ENCODE measurements at regions not wholly inside any gene's neighbourhood (a gene's known extent, or its start where the extent isn't known, plus 50 kb on each side); places are given as distances from the start of the nearest gene placed in this dataset.
A peak's percentile ranks its signal among the peaks of the same experiment; 100 is the strongest.
"Not testable (repeated sequence)": the region's sequence is repeated elsewhere in the genome, so short reads cannot be mapped to it uniquely, and the experiment has no call there.

GRCh38 chr10:62935022-62935421 lies 118.9 kb upstream of the EGR2 start:
- ATAC-seq (ENCODE audit: low read depth) = no peak
- no peak for DNase-seq (ENCODE audit: low spot score)
- no peak overlapping the region for H3K4me3 ChIP-seq (ENCODE audit: severe bottlenecking)
- no peak overlapping the region for H3K27ac ChIP-seq (ENCODE audit: poor library complexity, severe bottlenecking)
- H3K9me3 ChIP-seq (ENCODE audit: severe bottlenecking) = no peaks in the 10 kb centered on the region
- no peaks in the 10 kb centered on the region for H3K4me1 ChIP-seq (ENCODE audit: insufficient read depth, poor library complexity, severe bottlenecking)
- H3K27me3 ChIP-seq (ENCODE audit: insufficient read depth, poor library complexity, severe bottlenecking) = no peaks in the 10 kb centered on the region
- no peak for TF ChIP-seq CTCF (IDR thresholded peaks at IDR 0.05; ENCODE audit: poor library complexity, severe bottlenecking)
- H3K36me3 ChIP-seq (ENCODE audit: low read depth) = no peaks in the 10 kb centered on the region

DNA sequence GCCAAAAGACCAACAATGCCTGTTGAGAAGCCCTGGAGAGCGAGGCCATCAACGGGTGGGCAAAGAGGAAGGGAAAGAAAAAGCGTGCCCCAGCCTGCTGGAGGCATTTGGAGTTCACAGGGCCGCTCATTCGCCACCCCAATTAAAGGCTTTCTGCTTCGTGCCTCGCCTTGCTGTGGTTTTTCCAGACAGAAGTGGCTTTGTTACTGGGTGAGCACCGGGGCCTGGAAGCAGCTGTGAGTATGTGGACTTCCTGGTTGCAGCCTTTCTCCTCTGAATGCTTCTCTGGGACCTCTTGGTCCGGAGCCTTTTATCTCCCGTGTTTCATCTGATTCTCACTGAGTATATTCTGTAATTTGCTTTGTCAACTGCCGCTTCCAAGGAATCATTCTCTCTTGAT lies 118.1 kb upstream of the EGR2 start:
- DNase-seq (ENCODE audit: low spot score) (no peak), ATAC-seq (ENCODE audit: low read depth) (no peak)
- TF ChIP-seq CTCF (IDR thresholded peaks at IDR 0.05; ENCODE audit: poor library complexity, severe bottlenecking) = no peak
- no peaks in the 10 kb centered on the region for H3K36me3 ChIP-seq (ENCODE audit: low read depth)
- H3K9me3 ChIP-seq (ENCODE audit: severe bottlenecking) = no peaks in the 10 kb centered on the region
- no peaks in the 10 kb centered on the region for H3K27me3 ChIP-seq (ENCODE audit: insufficient read depth, poor library complexity, severe bottlenecking)
- H3K27ac ChIP-seq (ENCODE audit: poor library complexity, severe bottlenecking) = no peak overlapping the region
- H3K4me1 ChIP-seq (ENCODE audit: insufficient read depth, poor library complexity, severe bottlenecking) = no peaks in the 10 kb centered on the region
- no peak overlapping the region for H3K4me3 ChIP-seq (ENCODE audit: severe bottlenecking)

GRCh38 chr10:62928763-62929162 lies 112.6 kb upstream of the EGR2 start:
- H3K9me3 ChIP-seq (ENCODE audit: severe bottlenecking) = not testable (repeated sequence)

DNA sequence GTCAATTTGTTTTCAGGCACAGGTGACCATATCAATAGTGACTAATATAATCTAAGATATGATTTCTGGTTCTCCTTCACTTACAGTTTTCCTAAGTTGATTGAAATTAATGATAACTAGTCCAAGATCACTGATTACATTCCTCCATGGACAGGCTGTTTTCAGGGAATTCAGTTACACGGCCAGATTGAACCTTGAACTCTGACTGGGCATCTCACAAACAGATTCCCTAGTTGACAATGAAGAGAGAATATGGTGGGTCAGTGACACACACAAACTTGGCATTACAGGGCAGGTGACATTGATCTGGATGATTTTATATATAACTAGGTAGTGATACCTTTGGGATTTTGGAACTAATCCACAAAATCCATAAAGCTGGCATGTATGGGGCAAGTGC lies 110.2 kb upstream of the EGR2 start:
- DNase-seq (ENCODE audit: low spot score) (no peak), ATAC-seq (ENCODE audit: low read depth) (no peak)
- Histone ChIP-seq H3K4me3 (ENCODE audit: severe bottlenecking) (no peak overlapping the region), H3K27ac (ENCODE audit: poor library complexity, severe bottlenecking) (no peak overlapping the region), H3K9me3 (ENCODE audit: severe bottlenecking) (peaks cover 2% of the 10 kb centered on the region), H3K36me3 (ENCODE audit: low read depth) (no peaks in the 10 kb centered on the region), H3K27me3 (ENCODE audit: insufficient read depth, poor library complexity, severe bottlenecking) (no peaks in the 10 kb centered on the region), H3K4me1 (ENCODE audit: insufficient read depth, poor library complexity, severe bottlenecking) (no peaks in the 10 kb centered on the region)
- no peak for TF ChIP-seq CTCF (IDR thresholded peaks at IDR 0.05; ENCODE audit: poor library complexity, severe bottlenecking)

More at GRCh38 chr10:62928763-62929162, 112.6 kb upstream of the EGR2 start:
- H3K27ac ChIP-seq (ENCODE audit: poor library complexity, severe bottlenecking); DNase-seq (ENCODE audit: low spot score); H3K36me3 ChIP-seq (ENCODE audit: low read depth); H3K4me3 ChIP-seq (ENCODE audit: severe bottlenecking); H3K4me1 ChIP-seq (ENCODE audit: insufficient read depth, poor library complexity, severe bottlenecking); ATAC-seq (ENCODE audit: low read depth); H3K27me3 ChIP-seq (ENCODE audit: insufficient read depth, poor library complexity, severe bottlenecking): not testable (repeated sequence)

DNA sequence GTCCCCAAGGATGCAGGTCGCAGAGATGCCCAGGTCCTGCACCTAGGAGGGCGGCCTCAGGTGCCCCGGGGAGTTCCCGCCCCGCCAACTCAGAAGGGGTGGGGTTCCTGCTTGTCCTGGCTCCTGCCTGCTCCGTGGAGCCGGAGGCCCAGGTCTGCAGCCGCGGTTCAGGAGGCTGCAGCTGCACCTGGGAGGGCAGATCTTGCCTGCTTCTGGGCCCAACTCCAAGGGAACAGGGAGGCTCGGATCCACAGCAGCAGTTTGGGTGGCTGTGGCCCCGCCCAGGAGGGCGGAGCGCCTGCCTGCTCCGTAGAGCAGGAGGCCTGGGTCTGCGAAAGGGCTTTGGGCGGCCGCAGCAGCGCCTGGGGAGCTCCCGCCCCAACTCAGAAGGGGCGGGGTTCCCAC lies 108.2 kb upstream of the EGR2 start:
- Histone ChIP-seq H3K27ac (ENCODE audit: poor library complexity, severe bottlenecking) (no peak overlapping the region), H3K4me3 (ENCODE audit: severe bottlenecking) (no peak overlapping the region), H3K27me3 (ENCODE audit: insufficient read depth, poor library complexity, severe bottlenecking) (no peaks in the 10 kb centered on the region), H3K36me3 (ENCODE audit: low read depth) (no peaks in the 10 kb centered on the region), H3K4me1 (ENCODE audit: insufficient read depth, poor library complexity, severe bottlenecking) (peaks cover 9% of the 10 kb centered on the region), H3K9me3 (ENCODE audit: severe bottlenecking) (peaks cover 2% of the 10 kb centered on the region)
- TF ChIP-seq CTCF (IDR thresholded peaks at IDR 0.05; ENCODE audit: poor library complexity, severe bottlenecking) = no peak
- DNase-seq (ENCODE audit: low spot score) = peak; percentile 50
- ATAC-seq (ENCODE audit: low read depth) = peak; percentile 94

Data from RWPE2 (cell line).